ENCODE measurements at regions not wholly inside any gene's neighbourhood (a gene's known extent, or its start where the extent isn't known, plus 50 kb on each side); places are given as distances from the start of the nearest gene placed in this dataset.

GRCh38 chr5:115028557-115028956 lies 141.2 kb downstream of the TRIM36 start:
- H3K36me3 ChIP-seq (ENCODE audit: insufficient read depth, low read length, poor library complexity, severe bottlenecking): no peaks in the 10 kb centered on the region
- intact Hi-C loops (cut with micrococcal nuclease; ENCODE audit: unreplicated experiment): no loop called here
- no peaks in the 10 kb centered on the region for H3K4me1 ChIP-seq (ENCODE audit: insufficient read depth, low read length, poor library complexity, severe bottlenecking)
- H3K4me3 ChIP-seq (ENCODE audit: low read depth, low read length, poor library complexity, severe bottlenecking): no peak overlapping the region
- no TSS peak for BruUV-seq (replicated peaks)
- ChIA-PET POLR2A (ENCODE audit: low non-redundant PET) (no interaction called here), CTCF (no interaction called here)
- H3K27ac ChIP-seq (ENCODE audit: low read depth, low read length, poor library complexity, severe bottlenecking): no peak overlapping the region
- DNase-seq (ENCODE audit: low spot score): no peak
- no peaks in the 10 kb centered on the region for H3K27me3 ChIP-seq (replicated peaks; ENCODE audit: insufficient read depth, low read depth, low read length, poor library complexity)
- H3K9me3 ChIP-seq (ENCODE audit: low read depth, low read length, poor library complexity, severe bottlenecking): no peaks in the 10 kb centered on the region
- no peak for TF ChIP-seq EZH2 (IDR thresholded peaks at IDR 0.05; ENCODE audit: borderline replicate concordance, low read depth, low read length, poor library complexity, severe bottlenecking)
- no peak for TF ChIP-seq CTCF (conservative IDR thresholded peaks at IDR 0.05; ENCODE audit: low read depth, low read length)

- CTCF ChIA-PET: no interaction called here
- no peaks in the 10 kb centered on the region for H3K9me3 ChIP-seq (ENCODE audit: low read depth, low read length, poor library complexity, severe bottlenecking)
- intact Hi-C loops (cut with micrococcal nuclease; ENCODE audit: unreplicated experiment): no loop called here
- TF ChIP-seq CTCF (conservative IDR thresholded peaks at IDR 0.05; ENCODE audit: low read depth, low read length) (no peak), EZH2 (IDR thresholded peaks at IDR 0.05; ENCODE audit: borderline replicate concordance, low read depth, low read length, poor library complexity, severe bottlenecking) (no peak)
- H3K27ac ChIP-seq (ENCODE audit: low read depth, low read length, poor library complexity, severe bottlenecking): no peak overlapping the region
- no peaks in the 10 kb centered on the region for H3K36me3 ChIP-seq (ENCODE audit: insufficient read depth, low read length, poor library complexity, severe bottlenecking)
- H3K4me3 ChIP-seq (ENCODE audit: low read depth, low read length, poor library complexity, severe bottlenecking): no peak overlapping the region
- no peaks in the 10 kb centered on the region for H3K4me1 ChIP-seq (ENCODE audit: insufficient read depth, low read length, poor library complexity, severe bottlenecking)
- DNase-seq (ENCODE audit: low spot score): no peak
- no peaks in the 10 kb centered on the region for H3K27me3 ChIP-seq (replicated peaks; ENCODE audit: insufficient read depth, low read depth, low read length, poor library complexity)
- POLR2A ChIA-PET (ENCODE audit: low non-redundant PET): no interaction called here
- BruUV-seq (replicated peaks): no TSS peak
These were observed 144.8 kb downstream of the TRIM36 start for GRCh38 chr5:115024922-115025321.

GRCh38 chr5:115022303-115022702 lies 147.4 kb downstream of the TRIM36 start:
- Histone ChIP-seq H3K36me3 (ENCODE audit: insufficient read depth, low read length, poor library complexity, severe bottlenecking) (no peaks in the 10 kb centered on the region), H3K4me1 (ENCODE audit: insufficient read depth, low read length, poor library complexity, severe bottlenecking) (no peaks in the 10 kb centered on the region), H3K27ac (ENCODE audit: low read depth, low read length, poor library complexity, severe bottlenecking) (no peak overlapping the region), H3K9me3 (ENCODE audit: low read depth, low read length, poor library complexity, severe bottlenecking) (no peaks in the 10 kb centered on the region), H3K4me3 (ENCODE audit: low read depth, low read length, poor library complexity, severe bottlenecking) (no peak overlapping the region), H3K27me3 (replicated peaks; ENCODE audit: insufficient read depth, low read depth, low read length, poor library complexity) (no peaks in the 10 kb centered on the region)
- TF ChIP-seq CTCF (conservative IDR thresholded peaks at IDR 0.05; ENCODE audit: low read depth, low read length) (no peak), EZH2 (IDR thresholded peaks at IDR 0.05; ENCODE audit: borderline replicate concordance, low read depth, low read length, poor library complexity, severe bottlenecking) (no peak)
- DNase-seq (ENCODE audit: low spot score): no peak
- POLR2A ChIA-PET (ENCODE audit: low non-redundant PET): no interaction called here
- intact Hi-C loops (cut with micrococcal nuclease; ENCODE audit: unreplicated experiment): no loop called here
- BruUV-seq (replicated peaks): no TSS peak
- CTCF ChIA-PET: no interaction called here

Measured in A673 (cell line).